Erythroblast (primary cell): ENCODE measurements at regions not wholly inside any gene's neighbourhood (a gene's known extent, or its start where the extent isn't known, plus 50 kb on each side); places are given as distances from the start of the nearest gene placed in this dataset.

ENCODE experiments used
- GATA1 ChIP-seq: IDR thresholded peaks from 2 replicates; pipeline ENCODE4 v1.6.1; 2011; ENCODE audit warnings: low read depth, mild to moderate bottlenecking, control low read depth, low read length, moderate library complexity
- POLR2A ChIP-seq: IDR thresholded peaks from 2 replicates; pipeline ENCODE4 v1.6.1; 2011; ENCODE audit warnings: mild to moderate bottlenecking, low read length

DNA sequence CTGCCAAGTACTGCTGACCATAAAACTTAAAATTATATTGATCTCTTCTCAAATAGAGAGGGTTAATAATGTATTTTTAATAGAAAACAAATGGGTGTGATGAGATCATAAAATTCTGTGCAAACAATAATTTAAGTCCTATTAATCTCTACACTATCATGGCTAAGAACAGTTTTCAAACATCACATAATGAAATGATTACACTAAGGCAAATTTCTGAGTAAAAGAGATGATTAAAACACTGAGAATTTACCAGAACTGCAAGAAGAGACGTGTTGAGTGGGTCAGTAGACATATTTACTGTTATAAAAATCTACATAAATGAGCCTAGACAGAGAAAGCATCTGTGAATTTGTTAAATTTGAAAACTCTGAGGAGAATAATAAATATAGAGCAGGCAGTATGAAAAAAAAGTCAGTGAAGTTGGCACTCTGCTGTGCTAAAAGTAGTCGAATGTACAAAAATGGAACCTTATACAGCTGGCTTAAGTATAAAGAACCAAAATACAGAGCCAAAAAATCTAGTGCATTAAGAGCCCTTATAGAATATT lies 302.6 kb upstream of the MANEA start:
- TF ChIP-seq POLR2A (no peak), GATA1 (no peak)
